ENCODE measurements at regions not wholly inside any gene's neighbourhood (a gene's known extent, or its start where the extent isn't known, plus 50 kb on each side); places are given as distances from the start of the nearest gene placed in this dataset.

DNA sequence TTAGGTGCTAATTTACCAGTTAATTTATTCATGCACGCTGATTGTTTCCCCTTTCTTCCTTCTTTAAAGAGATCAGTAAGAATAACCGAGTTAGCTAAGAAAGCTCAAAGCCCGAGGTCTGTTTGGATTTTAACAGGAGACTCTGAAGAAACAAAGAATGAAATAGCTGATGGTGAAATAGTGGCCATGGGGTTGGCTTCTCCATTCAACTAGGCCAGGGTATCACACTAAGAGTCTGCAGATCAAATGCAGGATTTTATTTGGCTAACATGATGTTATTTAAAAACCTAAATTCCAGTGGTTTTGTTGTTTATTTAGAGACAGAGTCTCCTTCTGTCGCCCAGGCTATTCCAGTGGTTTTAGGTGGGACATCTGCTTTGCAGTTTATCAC, 65.2 kb upstream of the SYPL1 start:
- Mint-ChIP-seq H3K4me3 (no peak overlapping the region), H3K9me3 (no peaks in the 10 kb centered on the region), H3K36me3 (ENCODE audit: insufficient read depth) (no peaks in the 10 kb centered on the region), H3K27me3 (peaks cover 19 to 44% of the 10 kb centered on the region in 2 donors), H3K4me1 (ENCODE audit: low read depth in 2 of 2) (peaks cover 0 to 5% of the 10 kb centered on the region in 2 donors), H3K27ac (no peak overlapping the region)
- DNase-seq (no peak), ATAC-seq (replicated peaks) (no peak)

DNA sequence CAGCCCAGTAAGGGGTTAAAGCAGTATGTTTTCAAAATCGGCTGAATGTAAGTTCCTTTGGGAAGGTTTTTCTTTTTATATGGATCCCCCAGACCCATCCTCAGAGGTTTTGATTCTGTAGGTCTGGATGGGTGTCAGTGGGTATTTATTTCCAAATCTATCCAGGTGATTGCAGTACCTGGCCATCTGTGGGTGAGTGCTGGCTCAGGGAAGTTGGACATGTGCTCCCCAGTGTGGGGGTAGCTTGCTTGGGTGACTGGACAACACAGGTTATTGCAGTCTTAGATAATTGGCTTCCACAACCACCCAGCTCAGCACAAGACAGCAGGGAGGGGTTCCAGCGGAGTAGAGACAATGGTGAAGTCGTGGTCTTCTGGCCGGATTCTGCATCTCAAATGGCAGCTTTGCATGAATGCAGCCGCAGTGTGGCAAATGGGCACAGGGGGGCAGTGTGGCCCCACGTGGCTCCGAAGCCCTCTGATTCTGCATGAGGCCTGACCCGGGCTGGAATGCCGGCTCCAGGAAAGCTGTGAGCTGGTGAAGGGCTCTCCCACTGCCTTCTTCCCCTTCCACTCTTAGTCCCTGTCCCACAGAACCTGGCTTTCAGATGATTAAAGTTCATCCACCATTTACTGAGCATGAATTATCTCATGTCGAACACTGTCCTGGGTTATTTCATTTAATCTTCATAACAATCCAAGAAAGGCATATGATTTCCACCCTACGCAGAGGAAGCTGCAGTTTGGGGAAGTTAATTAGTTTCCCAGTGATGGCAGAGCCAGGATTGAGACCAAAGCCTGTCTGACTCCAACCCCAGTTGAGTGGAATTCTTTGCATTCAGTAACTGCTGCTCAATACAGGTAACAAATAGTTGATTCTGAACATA, 64.5 kb upstream of the SYPL1 start:
- Mint-ChIP-seq H3K27ac (no peak overlapping the region), H3K4me1 (ENCODE audit: low read depth in 2 of 2) (peaks cover 0 to 5% of the 10 kb centered on the region in 2 donors), H3K4me3 (no peak overlapping the region), H3K36me3 (ENCODE audit: insufficient read depth) (no peaks in the 10 kb centered on the region), H3K27me3 (peaks cover 19 to 44% of the 10 kb centered on the region in 2 donors), H3K9me3 (no peaks in the 10 kb centered on the region)
- ATAC-seq (replicated peaks) (peak; percentile 82), DNase-seq (peak; percentile 62 to 75 (median 68))

DNA sequence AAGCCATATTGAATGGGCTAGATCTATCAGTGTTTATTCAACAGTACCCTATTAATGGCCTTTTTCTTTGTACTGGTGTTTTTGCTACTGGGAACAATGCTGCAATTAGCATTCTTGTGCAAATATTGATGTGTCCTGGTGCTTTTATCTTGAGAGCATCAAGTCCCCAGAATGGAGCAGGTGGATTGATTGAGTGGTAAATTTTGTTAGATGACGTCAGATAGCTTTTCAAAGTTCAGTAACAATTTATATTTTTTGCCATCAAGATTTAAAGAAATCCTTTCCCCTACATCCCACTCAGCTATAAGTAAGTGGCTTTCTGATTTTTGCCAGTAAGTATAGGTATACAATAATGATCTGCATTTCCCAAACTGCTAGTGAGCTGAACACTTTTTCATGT, 63.4 kb upstream of the SYPL1 start:
- no peaks in the 10 kb centered on the region for H3K9me3 Mint-ChIP-seq
- H3K27me3 Mint-ChIP-seq = peaks cover 19 to 44% of the 10 kb centered on the region in 2 donors
- H3K4me3 Mint-ChIP-seq = no peak overlapping the region
- no peaks in the 10 kb centered on the region for H3K36me3 Mint-ChIP-seq (ENCODE audit: insufficient read depth)
- no peak for DNase-seq
- ATAC-seq (replicated peaks) = no peak
- H3K27ac Mint-ChIP-seq = no peak overlapping the region
- H3K4me1 Mint-ChIP-seq (ENCODE audit: low read depth in 2 of 2) = peaks cover 0 to 5% of the 10 kb centered on the region in 2 donors

DNA sequence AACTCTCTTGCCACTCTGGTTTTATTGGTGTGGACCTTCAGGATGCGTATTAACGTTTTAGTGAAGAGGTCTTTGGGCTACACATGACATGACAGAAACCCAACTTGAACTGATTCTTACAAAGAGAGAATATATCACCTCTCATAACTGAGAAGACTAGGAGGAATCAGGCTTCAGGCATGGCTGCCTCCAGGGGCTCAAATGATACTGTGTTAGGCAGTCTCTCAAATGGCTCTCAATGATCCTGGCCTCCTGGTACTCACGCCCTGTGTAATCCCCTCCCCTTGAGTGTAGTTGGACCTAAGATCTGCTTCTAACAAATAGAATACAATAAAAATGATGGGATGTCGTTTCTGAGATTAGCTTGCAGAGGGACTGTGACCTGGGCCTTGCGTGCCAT, 58.5 kb upstream of the SYPL1 start:
- H3K4me3 Mint-ChIP-seq = no peak overlapping the region
- no peaks in the 10 kb centered on the region for H3K36me3 Mint-ChIP-seq (ENCODE audit: insufficient read depth)
- H3K9me3 Mint-ChIP-seq = no peaks in the 10 kb centered on the region
- DNase-seq (no peak), ATAC-seq (replicated peaks) (no peak)
- H3K4me1 Mint-ChIP-seq (ENCODE audit: low read depth in 2 of 2) = no peaks in the 10 kb centered on the region
- peaks cover 15 to 26% of the 10 kb centered on the region in 2 donors for H3K27me3 Mint-ChIP-seq
- no peak overlapping the region for H3K27ac Mint-ChIP-seq

DNA sequence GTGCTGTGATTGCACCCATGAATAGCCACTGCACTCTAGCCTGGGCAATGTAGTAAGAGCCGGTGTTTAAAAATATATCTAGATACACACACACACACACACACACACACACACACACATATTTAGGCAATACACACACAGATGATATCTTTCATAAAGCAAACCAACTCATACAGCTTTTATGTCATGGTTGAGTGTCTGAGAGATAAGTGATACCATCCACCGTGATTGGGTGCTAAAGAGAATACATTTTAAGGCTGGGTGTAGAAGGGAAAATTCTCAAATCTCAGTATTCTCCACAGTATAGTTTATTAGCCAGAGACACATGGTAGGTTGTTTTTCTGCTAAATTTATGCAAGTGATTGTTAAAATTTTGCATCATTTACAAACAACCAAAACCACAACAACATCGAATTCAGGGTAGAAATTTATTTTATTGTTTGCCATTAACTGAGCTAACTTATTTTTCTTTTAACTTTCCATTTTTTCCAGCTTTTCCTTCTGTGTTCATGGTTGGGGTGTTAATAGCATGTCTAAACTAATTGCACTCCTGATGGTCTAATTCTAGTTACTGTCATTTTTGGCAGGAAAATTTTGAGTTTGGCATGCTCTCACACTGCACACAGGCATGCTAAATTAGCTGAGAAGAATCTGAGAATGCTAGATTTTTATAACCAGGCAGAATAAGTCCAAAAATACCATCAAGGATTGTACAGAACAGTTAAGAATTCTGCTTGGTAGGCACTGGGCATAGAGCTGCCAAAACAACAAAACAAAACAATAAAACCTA, 57.9 kb upstream of the SYPL1 start:
- Mint-ChIP-seq H3K4me3 (no peak overlapping the region), H3K4me1 (ENCODE audit: low read depth in 2 of 2) (no peaks in the 10 kb centered on the region), H3K27me3 (peaks cover 9 to 20% of the 10 kb centered on the region in 2 donors), H3K36me3 (ENCODE audit: insufficient read depth) (no peaks in the 10 kb centered on the region), H3K27ac (no peak overlapping the region), H3K9me3 (no peaks in the 10 kb centered on the region)
- DNase-seq (no peak), ATAC-seq (replicated peaks) (no peak)

DNA sequence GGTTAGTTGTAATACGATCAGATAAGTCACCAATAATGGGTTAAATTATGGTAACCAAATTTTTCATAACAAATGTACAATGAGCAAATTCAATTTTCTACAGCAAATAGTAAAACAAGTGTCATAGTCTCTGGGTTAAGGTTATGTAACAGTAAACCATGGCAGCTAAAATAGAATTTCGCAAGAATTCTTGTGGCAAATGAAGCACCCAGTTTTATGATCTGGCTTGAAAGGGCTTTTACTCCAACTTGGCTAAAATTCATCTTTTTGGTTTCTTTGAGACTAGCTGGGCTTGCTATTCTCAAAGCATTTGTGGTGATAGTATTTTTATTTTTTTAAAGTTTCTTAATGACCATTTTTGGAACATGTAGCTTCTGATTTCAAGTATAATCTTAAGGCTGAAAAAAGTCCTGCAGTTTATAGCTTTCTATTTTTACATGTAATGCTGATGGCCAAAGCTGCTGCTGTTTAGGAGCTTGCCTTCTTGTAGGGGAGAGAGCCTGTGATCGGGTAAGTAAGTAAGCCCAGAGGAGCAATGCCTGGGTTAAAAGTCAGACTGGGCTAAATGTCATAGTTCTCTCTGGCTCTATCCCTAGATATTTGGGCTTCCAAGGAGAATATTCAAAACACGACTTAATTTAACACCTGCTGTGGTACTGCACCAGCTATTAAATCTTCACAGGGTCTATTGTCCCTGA, 55.5 kb upstream of the SYPL1 start:
- Mint-ChIP-seq H3K27me3 (peaks cover 19 to 20% of the 10 kb centered on the region in 2 donors), H3K27ac (no peak overlapping the region), H3K9me3 (peaks cover 0 to 2% of the 10 kb centered on the region in 2 donors), H3K36me3 (ENCODE audit: insufficient read depth) (no peaks in the 10 kb centered on the region), H3K4me1 (ENCODE audit: low read depth in 2 of 2) (no peaks in the 10 kb centered on the region), H3K4me3 (no peak overlapping the region)
- ATAC-seq (replicated peaks) (no peak), DNase-seq (no peak)

DNA sequence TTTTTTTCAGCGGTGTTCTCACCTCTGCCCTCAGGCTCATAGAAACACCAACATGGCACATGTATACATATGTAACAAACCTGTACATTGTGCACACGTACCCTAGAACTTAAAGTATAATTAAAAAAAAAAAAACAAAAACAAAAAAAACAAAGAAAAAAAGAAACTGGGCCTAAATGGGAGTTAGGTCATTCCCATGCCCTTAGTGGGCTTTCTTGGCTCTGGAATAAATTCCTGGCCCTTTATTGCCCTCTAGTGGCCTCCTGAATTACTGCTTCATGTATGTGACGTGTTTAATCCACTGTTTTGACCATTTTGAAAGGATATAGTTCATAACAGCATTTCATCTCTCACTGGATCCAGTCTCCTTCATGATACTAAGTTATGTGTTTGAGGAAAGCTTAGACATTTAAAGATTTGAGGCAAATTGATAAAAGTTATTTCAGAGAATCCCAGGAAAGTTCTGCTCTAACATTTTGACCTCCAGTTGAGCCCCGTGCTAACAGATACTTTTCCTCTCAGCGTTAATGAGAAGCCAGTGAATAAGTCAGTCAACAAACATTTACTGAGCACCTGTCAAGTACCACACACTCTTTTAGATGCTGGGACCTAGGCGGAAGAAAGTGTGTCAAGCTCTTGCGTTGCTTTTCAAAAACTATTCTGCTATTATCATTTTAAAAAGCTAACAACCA, 54.7 kb upstream of the SYPL1 start:
- peaks cover 20 to 22% of the 10 kb centered on the region in 2 donors for H3K27me3 Mint-ChIP-seq
- H3K36me3 Mint-ChIP-seq (ENCODE audit: insufficient read depth) = no peaks in the 10 kb centered on the region
- DNase-seq (peak; percentile 17 to 34 (median 22)), ATAC-seq (replicated peaks) (peak; percentile 44)
- H3K27ac Mint-ChIP-seq = no peak overlapping the region
- H3K4me1 Mint-ChIP-seq (ENCODE audit: low read depth in 2 of 2) = no peaks in the 10 kb centered on the region
- H3K4me3 Mint-ChIP-seq = no peak overlapping the region
- H3K9me3 Mint-ChIP-seq = peaks cover 0 to 2% of the 10 kb centered on the region in 2 donors

DNA sequence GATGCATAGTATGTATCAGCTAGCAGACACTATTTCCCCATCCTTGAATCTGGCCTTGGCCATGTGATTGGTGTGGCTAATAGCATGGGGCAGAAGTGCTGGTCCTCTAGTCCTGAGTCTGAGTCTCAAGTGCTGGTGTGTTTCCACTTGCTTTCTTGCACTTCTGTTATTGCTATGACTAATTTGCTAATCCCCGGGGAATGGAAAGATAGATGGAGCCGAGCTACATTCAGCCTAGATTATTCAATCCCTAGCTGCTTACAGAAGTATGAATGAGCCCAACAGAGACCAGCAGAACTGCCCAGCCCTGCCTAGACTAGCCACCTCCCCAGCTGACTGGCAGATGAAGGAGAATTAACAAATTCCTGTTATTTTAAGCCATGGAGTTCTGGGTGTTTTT, 53.2 kb upstream of the SYPL1 start:
- ATAC-seq (replicated peaks) = no peak
- Mint-ChIP-seq H3K27me3 (peaks cover 27 to 35% of the 10 kb centered on the region in 2 donors), H3K4me3 (no peak overlapping the region), H3K9me3 (peaks cover 0 to 2% of the 10 kb centered on the region in 2 donors), H3K27ac (no peak overlapping the region), H3K4me1 (ENCODE audit: low read depth in 2 of 2) (no peaks in the 10 kb centered on the region), H3K36me3 (ENCODE audit: insufficient read depth) (no peaks in the 10 kb centered on the region)
- DNase-seq = no peak

DNA sequence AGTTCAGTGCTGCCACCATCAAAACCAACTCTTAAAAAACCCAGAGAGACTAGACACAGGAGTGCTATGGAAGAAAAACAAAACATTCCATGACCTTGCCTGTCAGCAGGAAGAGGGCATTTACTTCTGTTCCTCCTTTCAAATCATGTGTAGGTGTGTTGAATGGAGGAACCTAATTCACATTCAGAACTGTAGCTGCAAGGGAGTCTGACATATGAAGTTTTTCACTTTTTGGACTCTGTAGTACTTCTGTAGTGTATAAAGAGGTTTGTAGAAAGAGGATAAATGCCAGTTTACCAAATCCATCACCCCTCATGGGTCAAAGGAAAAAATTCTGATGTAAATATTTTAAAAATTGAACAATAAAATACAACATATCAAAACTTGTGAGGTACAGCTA, 51.1 kb upstream of the SYPL1 start:
- Mint-ChIP-seq H3K9me3 (peaks cover 0 to 2% of the 10 kb centered on the region in 2 donors), H3K4me3 (no peak overlapping the region), H3K4me1 (ENCODE audit: low read depth in 2 of 2) (no peaks in the 10 kb centered on the region), H3K27me3 (peaks cover 22 to 49% of the 10 kb centered on the region in 2 donors), H3K36me3 (ENCODE audit: insufficient read depth) (no peaks in the 10 kb centered on the region), H3K27ac (no peak overlapping the region)
- no peak for ATAC-seq (replicated peaks)
- no peak for DNase-seq
